NCI-H2196 (cell line): ENCODE measurements at regions not wholly inside any gene's neighbourhood (a gene's known extent, or its start where the extent isn't known, plus 50 kb on each side); places are given as distances from the start of the nearest gene placed in this dataset.

ENCODE experiments used
- DNase-seq: peaks from one replicate; lab custom pipeline; 2025; ENCODE audit not compliant: unreplicated experiment; lab: John Stamatoyannopoulos, UW

DNA sequence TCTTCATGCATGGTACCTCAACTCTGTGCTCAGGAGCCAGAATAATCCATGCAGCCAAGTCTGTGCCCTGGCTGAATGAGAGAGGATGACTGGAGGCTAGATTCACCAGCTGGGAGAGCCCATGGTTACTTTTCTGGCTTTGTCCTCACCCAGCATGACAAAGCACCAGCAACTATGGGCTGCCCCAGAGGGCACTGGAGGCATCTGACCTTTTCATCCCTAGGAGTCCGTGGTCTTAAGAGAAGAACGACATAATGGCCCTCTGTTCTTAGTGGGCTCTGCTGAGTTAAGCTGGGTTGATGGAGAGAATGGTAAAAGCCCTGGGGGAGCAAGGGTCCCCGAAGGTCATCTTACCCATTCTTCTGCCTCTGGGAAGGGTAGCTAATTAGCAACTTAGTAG lies 54.6 kb upstream of the TNP1 start:
- DNase-seq = no peak

DNA sequence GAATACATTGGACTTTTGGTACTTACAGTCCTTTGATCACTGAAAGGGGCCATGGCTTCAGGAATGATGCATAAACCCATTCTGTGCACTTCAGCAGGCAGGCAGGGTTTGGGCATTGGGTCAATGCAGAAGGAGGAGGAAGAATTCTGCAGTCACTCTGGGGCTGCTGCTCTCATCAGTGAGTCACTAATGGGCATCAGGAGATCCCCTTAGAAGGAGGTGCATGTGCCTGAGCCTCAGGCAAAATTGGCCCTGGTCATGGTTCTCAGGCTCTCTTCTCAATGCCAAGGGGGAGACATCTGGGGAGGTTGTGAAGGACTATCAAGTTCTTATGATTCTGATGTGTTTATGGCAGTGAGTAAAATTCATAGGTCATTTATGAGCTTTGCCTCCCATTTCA lies 52.0 kb upstream of the TNP1 start:
- no peak for DNase-seq

DNA sequence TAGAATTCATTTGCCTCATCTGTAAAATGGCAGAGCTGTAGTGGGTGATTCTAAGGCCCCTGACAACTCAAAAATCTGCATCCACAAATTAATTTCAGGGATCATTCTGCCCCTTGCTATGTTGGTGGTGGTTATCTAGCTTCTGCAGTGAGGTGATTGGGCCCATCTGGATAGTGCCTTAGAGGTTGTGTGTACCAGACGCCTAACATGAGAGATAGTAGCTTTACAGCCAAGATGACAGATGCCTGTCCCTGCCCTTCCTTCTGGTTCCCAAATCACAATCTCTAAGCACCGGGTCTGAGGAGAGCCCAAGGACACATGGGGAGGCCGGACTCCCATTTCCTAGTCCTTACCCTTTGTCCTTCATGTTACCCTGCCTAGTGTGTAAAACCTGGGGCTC lies 51.1 kb upstream of the TNP1 start:
- no peak for DNase-seq

DNA sequence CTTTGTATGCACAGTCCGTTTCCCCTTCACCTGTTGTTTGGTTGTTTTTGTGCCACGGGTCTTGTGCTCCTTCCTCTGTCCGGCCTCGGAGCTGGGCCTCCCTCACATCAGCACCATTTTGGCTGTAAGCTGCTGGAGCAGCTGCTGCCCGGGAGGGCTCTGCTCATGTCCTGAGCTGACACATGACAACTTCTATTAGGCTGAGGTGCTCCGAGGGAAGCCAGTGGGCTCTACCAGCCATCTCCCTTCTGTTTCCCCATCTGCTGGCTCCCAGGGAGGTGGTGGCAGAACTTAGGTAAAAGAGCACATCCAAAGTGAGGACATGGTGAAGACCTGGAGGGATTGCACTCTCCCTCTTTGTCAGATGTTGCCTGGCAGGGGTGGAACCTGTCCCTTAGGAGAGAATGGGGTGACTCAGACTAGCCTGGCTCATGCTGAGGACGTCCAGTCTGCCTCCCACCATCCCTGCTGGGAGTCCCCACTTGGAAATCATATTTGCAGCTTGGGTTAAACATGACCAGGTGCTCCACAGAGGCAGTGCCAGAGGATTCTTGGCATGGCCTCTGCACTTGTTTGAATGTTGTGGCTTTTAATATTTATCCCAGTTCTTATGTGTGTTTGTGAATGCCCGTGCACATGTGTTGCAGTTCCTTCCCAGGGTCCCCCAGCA lies 49.8 kb upstream of the TNP1 start:
- no peak for DNase-seq
